GM21528 (cell line): ENCODE measurements at regions not wholly inside any gene's neighbourhood (a gene's known extent, or its start where the extent isn't known, plus 50 kb on each side); places are given as distances from the start of the nearest gene placed in this dataset.
"Not testable (repeated sequence)": the region's sequence is repeated elsewhere in the genome, so short reads cannot be mapped to it uniquely, and the experiment has no call there.

Source experiments
- ATAC-seq: cut with Tn5 transposase; IDR thresholded peaks from one replicate; pipeline ENCODE4 v1.9.1; 2021; ENCODE audit warnings: mild to moderate bottlenecking, moderate library complexity; ENCODE audit not compliant: unreplicated experiment, low FRiP score

GRCh38 chr1:170436928-170437327, 95.0 kb upstream of the GORAB start:
- ATAC-seq = no peak

- ATAC-seq = no peak
Measured at GRCh38 chr1:170445096-170445495, 86.9 kb upstream of the GORAB start.

GRCh38 chr1:170448661-170449158, 83.3 kb upstream of the GORAB start:
- ATAC-seq = no peak

GRCh38 chr1:170457325-170458050, 74.5 kb upstream of the GORAB start:
- ATAC-seq = not testable (repeated sequence)

- no peak for ATAC-seq
Measured at GRCh38 chr1:170460001-170460400, 72.0 kb upstream of the GORAB start.

GRCh38 chr1:170460414-170461155, 71.4 kb upstream of the GORAB start:
- ATAC-seq = no peak

GRCh38 chr1:170461291-170461747, 70.6 kb upstream of the GORAB start:
- ATAC-seq = no peak

- no peak for ATAC-seq
Measured at GRCh38 chr1:170461762-170462384, 70.1 kb upstream of the GORAB start.

- no peak for ATAC-seq
Measured at GRCh38 chr1:170470121-170470520, 61.8 kb upstream of the GORAB start.

- ATAC-seq = no peak
Measured at GRCh38 chr1:170471398-170472053, 60.4 kb upstream of the GORAB start.

- no peak for ATAC-seq
Measured at GRCh38 chr1:170481000-170481399, 51.0 kb upstream of the GORAB start.
